GM12891 (cell line): ENCODE measurements at regions not wholly inside any gene's neighbourhood (a gene's known extent, or its start where the extent isn't known, plus 50 kb on each side); places are given as distances from the start of the nearest gene placed in this dataset.
"Not testable (repeated sequence)": the region's sequence is repeated elsewhere in the genome, so short reads cannot be mapped to it uniquely, and the experiment has no call there.

Source experiments
- DNase-seq: peaks from one replicate; pipeline ENCODE4 v3.0.0; 2011; ENCODE audit warnings: low spot score; ENCODE audit not compliant: insufficient read length
- FAIRE-seq: peaks from 2 replicates; lab custom pipeline; 2011; peaks lifted over from hg19 to GRCh38; lab: Jason Lieb, UNC
- PAX5 ChIP-seq: IDR thresholded peaks from 2 replicates; pipeline ENCODE4 v1.6.1; 2011; ENCODE audit warnings: low read length, moderate library complexity, mild to moderate bottlenecking; ENCODE audit not compliant: insufficient read depth, severe bottlenecking
- POLR2A ChIP-seq: IDR thresholded peaks from 2 replicates; pipeline ENCODE4 v1.6.1; 2011; ENCODE audit warnings: low read depth, low read length, control low read depth
- POLR2AphosphoS5 ChIP-seq: IDR thresholded peaks from 2 replicates; pipeline ENCODE4 v1.6.1; 2011; ENCODE audit warnings: low read depth, low read length, control low read depth
- POU2F2 ChIP-seq: IDR thresholded peaks from 2 replicates; pipeline ENCODE4 v1.6.1; 2011; ENCODE audit warnings: low read depth, mild to moderate bottlenecking, control low read depth, low read length, moderate library complexity
- SPI1 ChIP-seq: IDR thresholded peaks from 2 replicates; pipeline ENCODE4 v1.6.1; 2011; ENCODE audit warnings: low read depth, low read length, control low read depth
- TAF1 ChIP-seq: IDR thresholded peaks from 2 replicates; pipeline ENCODE4 v1.6.1; 2011; ENCODE audit warnings: low read depth, low read length, control low read depth

DNA sequence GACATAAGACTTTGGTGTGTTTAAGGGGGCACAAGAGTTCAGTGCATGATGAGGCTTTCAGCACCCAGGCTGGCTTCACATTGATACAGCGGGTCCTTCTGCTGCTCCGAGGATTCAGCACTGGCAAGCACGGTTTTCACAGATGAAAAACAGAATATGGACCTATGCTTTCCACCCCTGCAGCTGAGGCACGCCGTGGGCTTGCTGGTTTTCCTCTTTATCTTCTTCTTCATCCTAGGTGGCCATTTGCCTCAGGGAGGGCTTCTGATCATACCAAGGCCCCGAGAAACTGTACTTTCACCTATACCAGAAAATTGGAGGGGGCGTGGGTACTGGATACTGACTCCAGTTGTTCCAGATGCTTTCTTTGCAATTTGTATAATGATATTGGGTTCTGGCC is 277.1 kb upstream of the ZNF32 start:
- FAIRE-seq (no peak), DNase-seq (no peak)
- TF ChIP-seq POLR2AphosphoS5 (no peak), PAX5 (no peak), POLR2A (no peak), POU2F2 (no peak), SPI1 (no peak), TAF1 (no peak)

- TF ChIP-seq TAF1 (no peak), POU2F2 (no peak), SPI1 (no peak), PAX5 (no peak), POLR2A (no peak), POLR2AphosphoS5 (no peak)
- FAIRE-seq, result no peak
- no peak for DNase-seq
These were observed 274.6 kb upstream of the ZNF32 start for GRCh38 chr10:43923328-43923727.

- no peak for TF ChIP-seq SPI1
- no peak for TF ChIP-seq PAX5
- no peak for TF ChIP-seq POLR2A
- no peak for TF ChIP-seq POLR2AphosphoS5
- no peak for TF ChIP-seq POU2F2
- TF ChIP-seq TAF1, result no peak
- DNase-seq, result no peak
- FAIRE-seq, result no peak
These were observed 273.9 kb upstream of the ZNF32 start for GRCh38 chr10:43922335-43923280.

DNA sequence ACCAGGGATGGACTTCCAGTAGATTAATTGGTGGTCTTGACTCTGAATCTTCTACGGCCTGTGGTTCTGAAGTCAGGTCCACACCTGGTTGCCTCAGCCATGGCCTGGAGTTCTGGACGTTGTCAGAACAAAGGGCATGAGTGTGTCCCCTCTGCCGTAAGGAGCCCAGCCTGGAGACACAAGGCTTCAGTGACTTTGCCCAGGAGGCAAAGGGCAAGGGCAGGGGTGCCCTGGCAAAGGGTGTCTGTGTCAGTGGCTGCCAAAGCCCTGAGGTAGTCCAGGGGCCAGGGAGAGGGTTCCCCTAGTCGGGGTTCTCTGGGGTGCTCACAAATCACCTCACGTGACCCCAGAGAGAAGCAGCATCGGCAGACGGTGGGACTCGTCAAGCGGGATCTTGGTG is 273.2 kb upstream of the ZNF32 start:
- TF ChIP-seq SPI1, result no peak
- no peak for TF ChIP-seq TAF1
- TF ChIP-seq POLR2AphosphoS5, result no peak
- no peak for TF ChIP-seq PAX5
- no peak for TF ChIP-seq POU2F2
- no peak for TF ChIP-seq POLR2A
- FAIRE-seq (no peak), DNase-seq (no peak)

DNA sequence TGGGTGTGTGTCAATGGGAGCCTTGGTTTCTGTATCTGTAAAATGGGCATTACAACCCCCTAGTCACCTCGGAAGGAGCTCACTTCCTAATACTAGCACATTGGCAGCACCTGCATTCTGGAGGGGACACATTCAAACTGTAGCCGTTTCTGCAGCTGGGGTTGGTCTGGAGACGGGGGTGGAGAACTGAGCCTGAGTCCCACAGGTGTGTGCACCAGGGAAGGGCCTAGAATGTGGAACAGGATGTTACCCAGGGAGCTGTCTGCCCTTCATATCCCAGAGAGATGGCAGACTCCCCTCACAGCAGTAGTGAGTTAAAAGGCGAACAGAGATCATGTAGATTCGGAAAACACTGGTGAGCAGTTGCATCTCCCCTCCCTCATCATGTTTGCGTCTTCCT is 272.8 kb upstream of the ZNF32 start:
- FAIRE-seq, result no peak

GRCh38 chr10:43920236-43920758 is 271.6 kb upstream of the ZNF32 start:
- not testable (repeated sequence) for DNase-seq, FAIRE-seq

More for the DNA sequence above, 272.8 kb upstream of the ZNF32 start:
- no peak for TF ChIP-seq SPI1
- TF ChIP-seq TAF1, result no peak
- TF ChIP-seq POLR2A, result no peak
- TF ChIP-seq POLR2AphosphoS5, result no peak
- no peak for TF ChIP-seq PAX5
- TF ChIP-seq POU2F2, result no peak
- no peak for DNase-seq

DNA sequence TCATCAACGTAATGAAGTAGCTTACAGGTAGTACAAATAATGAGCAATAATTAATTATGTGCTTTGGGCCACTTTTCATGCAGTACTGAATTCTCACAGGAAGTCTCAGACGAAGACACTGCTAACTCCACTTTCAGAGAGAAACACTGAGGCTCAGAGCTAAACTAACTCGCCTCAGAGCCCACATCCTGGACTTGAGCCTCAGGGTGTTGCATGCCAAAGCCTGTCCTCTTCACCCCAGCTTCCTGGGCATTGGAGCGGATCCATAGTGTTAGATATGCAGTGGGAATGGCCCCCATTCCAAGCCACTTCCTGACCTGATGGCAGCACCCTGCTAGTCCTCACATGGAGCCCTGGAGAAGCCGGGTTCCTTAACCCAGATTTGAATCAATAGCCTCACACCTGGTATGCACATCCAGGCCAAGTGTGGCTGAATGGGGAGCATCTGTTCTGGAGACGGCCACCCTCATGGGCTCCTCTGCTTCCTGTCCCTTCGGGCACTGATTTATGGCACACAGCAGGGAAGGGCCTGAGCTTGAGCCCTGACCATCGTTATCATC is 265.1 kb upstream of the ZNF32 start:
- TF ChIP-seq POU2F2 (no peak), SPI1 (no peak), POLR2A (no peak), TAF1 (no peak), PAX5 (no peak), POLR2AphosphoS5 (no peak)
- no peak for FAIRE-seq
- no peak for DNase-seq

GRCh38 chr10:43912469-43912868 is 263.8 kb upstream of the ZNF32 start:
- no peak for TF ChIP-seq TAF1
- 0 out of 2 replicates have a peak, but pooled peaks have one; percentile 18 for TF ChIP-seq SPI1
- no peak for FAIRE-seq
- DNase-seq, result no peak

DNA sequence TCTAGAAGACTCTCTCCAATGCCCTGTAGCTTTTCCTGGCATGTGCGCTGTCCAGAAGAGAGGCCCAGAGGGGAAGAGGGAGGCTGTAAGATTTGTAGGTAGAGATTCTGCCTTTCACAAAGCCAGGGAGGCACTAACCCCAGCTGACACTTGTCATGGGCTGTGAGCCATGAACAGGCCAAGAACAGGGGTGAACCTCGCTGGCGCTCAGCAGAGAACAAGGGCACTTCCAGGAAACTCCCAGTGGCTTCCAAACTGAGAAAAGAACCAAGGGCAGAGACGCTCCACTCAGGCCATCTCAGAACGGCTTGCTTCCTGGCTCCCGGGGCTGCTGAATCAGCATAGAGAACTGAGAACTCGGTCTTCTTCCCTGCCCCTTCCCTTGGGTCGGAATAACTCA is 257.8 kb upstream of the ZNF32 start:
- no peak for TF ChIP-seq PAX5
- TF ChIP-seq TAF1, result no peak
- TF ChIP-seq POU2F2, result no peak
- TF ChIP-seq SPI1, result no peak
- no peak for TF ChIP-seq POLR2A
- no peak for TF ChIP-seq POLR2AphosphoS5
- FAIRE-seq, result no peak
- no peak for DNase-seq

DNA sequence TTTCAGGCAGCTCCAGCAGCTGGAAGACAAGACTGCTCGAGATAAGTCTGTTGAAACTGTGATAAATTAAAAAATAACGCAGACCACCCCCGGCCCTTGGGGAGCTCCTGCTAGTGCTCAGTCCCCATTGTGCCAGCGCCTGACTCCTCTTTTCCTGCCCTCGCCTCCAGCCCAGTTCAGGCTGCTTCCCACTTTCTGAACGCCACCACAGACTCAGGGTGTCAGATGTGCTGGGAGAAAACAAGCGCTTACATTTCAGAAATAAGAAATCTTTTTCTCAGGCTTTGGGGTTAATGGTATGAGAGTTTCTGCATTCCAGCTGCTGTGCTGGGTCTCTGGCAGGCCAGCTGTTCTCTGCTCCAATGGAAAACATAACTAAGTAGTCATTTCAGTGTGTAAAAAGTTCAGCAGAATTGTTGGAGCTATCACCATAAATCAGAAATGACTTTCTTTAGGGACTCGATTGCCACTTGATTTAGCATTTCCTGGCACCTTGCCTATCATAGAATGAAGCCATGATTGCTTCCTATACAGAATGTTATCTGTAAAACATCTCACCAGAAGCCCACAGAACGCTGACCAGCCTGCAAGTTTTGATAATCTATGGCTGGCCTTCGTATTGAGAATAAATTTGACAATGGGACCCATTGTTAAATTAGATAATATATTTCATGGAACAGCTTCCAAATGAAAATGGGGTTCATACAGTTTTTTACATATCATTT is 257.0 kb upstream of the ZNF32 start:
- TF ChIP-seq POU2F2 (no peak), TAF1 (no peak), SPI1 (no peak), POLR2A (no peak), PAX5 (no peak), POLR2AphosphoS5 (no peak)
- FAIRE-seq (no peak), DNase-seq (no peak)
